ENCODE measurements at regions not wholly inside any gene's neighbourhood (a gene's known extent, or its start where the extent isn't known, plus 50 kb on each side); places are given as distances from the start of the nearest gene placed in this dataset.

GRCh38 chr6:21739838-21740237 is 146.3 kb downstream of the SOX4 start:
- TF ChIP-seq CTCF (IDR thresholded peaks at IDR 0.05; ENCODE audit: low read depth, low read length, missing input control) = no peak
- no peak for TF ChIP-seq NR2F2 (IDR thresholded peaks at IDR 0.05)
- no peak for TF ChIP-seq REST (IDR thresholded peaks at IDR 0.05)
- no peak for TF ChIP-seq TAF1 (conservative IDR thresholded peaks at IDR 0.05)
- TF ChIP-seq MAX (IDR thresholded peaks at IDR 0.05) = no peak
- TF ChIP-seq ATF3 (IDR thresholded peaks at IDR 0.05) = no peak
- no peak for TF ChIP-seq RXRA (IDR thresholded peaks at IDR 0.05)
- no peak for TF ChIP-seq HNF4A (conservative IDR thresholded peaks at IDR 0.05)
- TF ChIP-seq FOXA1 (IDR thresholded peaks at IDR 0.05) = no peak
